CD8-positive, alpha-beta memory T cell (primary cell): ENCODE measurements at regions not wholly inside any gene's neighbourhood (a gene's known extent, or its start where the extent isn't known, plus 50 kb on each side); places are given as distances from the start of the nearest gene placed in this dataset.

Source experiments
- CTCF ChIA-PET: fragments of 350-600 bp; sonication (Branson Sonifier 250); formaldehyde crosslinking; loops from one replicate; lab custom pipeline; 2021; ENCODE audit warnings: antibody characterized with exemption; lab: Charles Lee
- POLR2A ChIA-PET: fragments of 350-600 bp; sonication (Branson Sonifier 250); formaldehyde crosslinking; loops from one replicate; lab custom pipeline; 2021; ENCODE audit warnings: antibody characterized with exemption; lab: Charles Lee
- DNase-seq, 5 donors: peaks; one replicate each; pipeline versions ENCODE4 v3.0.0 to v3.0.0-alpha.2; 2020 to 2022; ENCODE audit warnings: mixed read lengths in 1 of 5
- H3K27ac ChIP-seq: one replicate; pipeline ENCODE4 v1.7.0; 2013; ENCODE audit warnings: low read depth, mild to moderate bottlenecking, low read length, moderate library complexity
- H3K27me3 ChIP-seq: 2 replicates; pipeline ENCODE4 v1.7.0; 2013; ENCODE audit warnings: low read length, mild to moderate bottlenecking; ENCODE audit not compliant: insufficient read depth, poor library complexity, severe bottlenecking
- H3K36me3 ChIP-seq: 2 replicates; pipeline ENCODE4 v1.7.0; 2013; ENCODE audit warnings: mild to moderate bottlenecking, low read length, moderate library complexity; ENCODE audit not compliant: insufficient read depth
- H3K4me1 ChIP-seq: 2 replicates; pipeline ENCODE4 v1.7.0; 2013; ENCODE audit warnings: mild to moderate bottlenecking, low read length, moderate library complexity; ENCODE audit not compliant: insufficient read depth
- H3K4me3 ChIP-seq: 2 replicates; pipeline ENCODE4 v1.7.0; 2013; ENCODE audit warnings: mild to moderate bottlenecking, low read length
- H3K9me3 ChIP-seq: 2 replicates; pipeline ENCODE4 v1.7.0; 2013; ENCODE audit warnings: mild to moderate bottlenecking, low read length
- H3K27ac Mint-ChIP-seq, 8 donors: one replicate each; pipeline ENCODE4 v1.8.0; 2020 to 2021; ENCODE audit warnings: mixed read lengths in 8 of 8, mild to moderate bottlenecking in 6 of 8, inconsistent platforms in 3 of 8, moderate library complexity in 3 of 8
- H3K27me3 Mint-ChIP-seq, 2 donors: one replicate each; pipeline ENCODE4 v1.8.0; 2020 to 2021; ENCODE audit warnings: mixed read lengths in 2 of 2, mild to moderate bottlenecking in 1 of 2, moderate library complexity in 1 of 2
- H3K36me3 Mint-ChIP-seq, 3 donors: one replicate each; pipeline ENCODE4 v1.8.0; 2020 to 2021; ENCODE audit warnings: mixed read lengths in 3 of 3, inconsistent platforms in 1 of 3, mild to moderate bottlenecking in 1 of 3
- H3K4me1 Mint-ChIP-seq, 3 donors: one replicate each; pipeline ENCODE4 v1.8.0; 2020 to 2021; ENCODE audit warnings: mixed read lengths in 3 of 3, inconsistent platforms in 1 of 3, mild to moderate bottlenecking in 1 of 3
- H3K4me3 Mint-ChIP-seq, 7 donors: one replicate each; pipeline ENCODE4 v1.8.0; 2020 to 2021; ENCODE audit warnings: mixed read lengths in 7 of 7, mild to moderate bottlenecking in 6 of 7, moderate library complexity in 4 of 7, inconsistent platforms in 2 of 7
- H3K9me3 Mint-ChIP-seq, 5 donors: one replicate each; pipeline ENCODE4 v1.8.0; 2020 to 2022; ENCODE audit warnings: mixed read lengths in 5 of 5, mild to moderate bottlenecking in 3 of 5, moderate library complexity in 2 of 5, inconsistent platforms in 1 of 5

DNA sequence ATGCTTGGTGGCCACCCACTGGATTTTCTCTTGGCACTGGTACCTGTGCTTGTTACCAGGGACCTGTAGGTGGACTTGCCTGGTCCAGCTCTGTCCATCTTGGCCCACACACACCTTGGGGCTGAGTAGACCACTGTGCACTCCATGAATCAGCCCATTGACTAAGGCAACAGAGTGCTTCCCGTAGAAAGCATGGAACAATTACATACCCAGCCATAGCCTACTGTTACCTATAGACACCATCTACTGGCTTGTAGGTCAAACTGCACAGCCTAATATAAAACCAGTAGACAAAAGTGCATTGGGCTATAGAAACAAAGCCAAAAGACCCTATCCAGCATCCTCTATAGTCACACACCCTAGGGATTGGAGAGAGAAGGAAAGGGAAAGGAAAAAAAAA lies 378.9 kb downstream of the OTOL1 start:
- Histone ChIP-seq H3K9me3 (no peaks in the 10 kb centered on the region), H3K27me3 (no peaks in the 10 kb centered on the region), H3K4me1 (no peaks in the 10 kb centered on the region), H3K4me3 (no peak overlapping the region), H3K36me3 (no peaks in the 10 kb centered on the region), H3K27ac (no peak overlapping the region)
- H3K4me3 Mint-ChIP-seq = no peak overlapping the region
- H3K4me1 Mint-ChIP-seq = no peaks in the 10 kb centered on the region
- no peak for DNase-seq
- no peaks in the 10 kb centered on the region for H3K27me3 Mint-ChIP-seq
- H3K36me3 Mint-ChIP-seq = no peaks in the 10 kb centered on the region
- H3K27ac Mint-ChIP-seq = no peak overlapping the region
- H3K9me3 Mint-ChIP-seq = peaks cover 3 to 22% (median 11%) of the 10 kb centered on the region in 5 donors
- ChIA-PET CTCF (no interaction called here), POLR2A (no interaction called here)

DNA sequence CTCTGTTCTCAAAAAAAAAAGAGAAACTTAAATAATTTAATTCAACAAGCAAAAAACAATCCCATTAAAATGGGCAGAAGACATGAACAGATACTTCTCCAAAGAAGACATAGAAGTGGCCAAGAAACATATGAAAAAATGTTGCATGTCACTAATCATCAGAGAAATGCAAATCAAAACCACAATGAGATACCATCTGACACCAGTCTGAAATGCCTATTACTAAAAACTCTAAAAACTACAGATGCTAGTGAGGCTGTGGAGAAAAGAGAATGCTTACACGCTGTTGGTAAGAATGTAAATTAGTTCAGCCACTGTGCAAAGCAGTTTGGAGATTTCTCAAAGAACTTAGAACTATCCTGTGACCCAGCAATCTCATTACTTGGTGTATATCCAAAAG lies 382.9 kb downstream of the OTOL1 start:
- no peak overlapping the region for H3K27ac ChIP-seq
- DNase-seq = no peak
- no peaks in the 10 kb centered on the region for H3K27me3 ChIP-seq
- no peaks in the 10 kb centered on the region for H3K9me3 ChIP-seq
- ChIA-PET CTCF (no interaction called here), POLR2A (no interaction called here)
- no peaks in the 10 kb centered on the region for H3K4me1 ChIP-seq
- Mint-ChIP-seq H3K9me3 (peaks cover 4 to 23% (median 16%) of the 10 kb centered on the region in 5 donors), H3K36me3 (no peaks in the 10 kb centered on the region), H3K27me3 (no peaks in the 10 kb centered on the region), H3K4me1 (no peaks in the 10 kb centered on the region), H3K4me3 (no peak overlapping the region), H3K27ac (no peak overlapping the region)
- H3K36me3 ChIP-seq = no peaks in the 10 kb centered on the region
- H3K4me3 ChIP-seq = no peak overlapping the region

DNA sequence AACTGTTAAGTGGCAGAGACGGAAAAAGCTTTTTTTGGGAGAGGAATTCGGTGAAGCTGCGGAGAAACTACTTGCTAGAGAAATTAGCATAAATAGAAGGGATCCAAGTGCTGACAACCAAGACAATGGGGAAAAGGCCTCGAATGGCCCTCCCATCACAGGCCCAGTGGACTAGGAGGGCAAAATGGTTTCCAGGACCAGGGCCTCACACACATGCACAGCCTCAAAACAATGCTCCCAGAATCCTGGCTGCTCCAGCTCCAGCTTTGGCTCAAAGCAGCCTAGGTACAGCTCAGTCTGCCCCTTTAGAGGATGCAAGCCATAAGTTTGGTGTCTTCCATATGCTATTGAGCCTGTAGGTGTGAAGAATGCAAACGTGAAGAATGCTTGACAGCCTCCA lies 388.2 kb downstream of the OTOL1 start:
- Histone ChIP-seq H3K4me3 (no peak overlapping the region), H3K36me3 (no peaks in the 10 kb centered on the region), H3K9me3 (no peaks in the 10 kb centered on the region), H3K27ac (no peak overlapping the region), H3K4me1 (no peaks in the 10 kb centered on the region), H3K27me3 (no peaks in the 10 kb centered on the region)
- DNase-seq = no peak
- Mint-ChIP-seq H3K36me3 (no peaks in the 10 kb centered on the region), H3K27ac (no peak overlapping the region), H3K4me3 (no peak overlapping the region), H3K4me1 (no peaks in the 10 kb centered on the region), H3K27me3 (no peaks in the 10 kb centered on the region), H3K9me3 (peaks cover 5 to 28% (median 14%) of the 10 kb centered on the region in 5 donors)
- ChIA-PET POLR2A (no interaction called here), CTCF (no interaction called here)

GRCh38 chr3:161890147-161890625 lies 393.6 kb downstream of the OTOL1 start:
- Histone ChIP-seq H3K9me3 (no peaks in the 10 kb centered on the region), H3K27ac (no peak overlapping the region), H3K27me3 (no peaks in the 10 kb centered on the region), H3K36me3 (no peaks in the 10 kb centered on the region), H3K4me3 (no peak overlapping the region), H3K4me1 (no peaks in the 10 kb centered on the region)
- H3K9me3 Mint-ChIP-seq = peaks cover 4 to 21% (median 13%) of the 10 kb centered on the region in 5 donors
- no peak for DNase-seq
- peak overlapping the region in 1 of 8 donors; percentile 58 for H3K27ac Mint-ChIP-seq
- ChIA-PET CTCF (no interaction called here), POLR2A (no interaction called here)
- no peaks in the 10 kb centered on the region for H3K4me1 Mint-ChIP-seq
- H3K36me3 Mint-ChIP-seq = no peaks in the 10 kb centered on the region
- no peak overlapping the region for H3K4me3 Mint-ChIP-seq
- H3K27me3 Mint-ChIP-seq = no peaks in the 10 kb centered on the region

GRCh38 chr3:161893972-161894371 lies 397.4 kb downstream of the OTOL1 start:
- H3K27ac ChIP-seq = no peak overlapping the region
- Mint-ChIP-seq H3K4me3 (no peak overlapping the region), H3K4me1 (no peaks in the 10 kb centered on the region), H3K9me3 (peaks cover 3 to 18% (median 5%) of the 10 kb centered on the region in 5 donors), H3K27me3 (no peaks in the 10 kb centered on the region), H3K36me3 (no peaks in the 10 kb centered on the region), H3K27ac (no peak overlapping the region)
- POLR2A ChIA-PET = no interaction called here
- no peaks in the 10 kb centered on the region for H3K27me3 ChIP-seq
- H3K36me3 ChIP-seq = no peaks in the 10 kb centered on the region
- H3K9me3 ChIP-seq = no peaks in the 10 kb centered on the region
- CTCF ChIA-PET = no interaction called here
- DNase-seq = no peak
- no peaks in the 10 kb centered on the region for H3K4me1 ChIP-seq
- H3K4me3 ChIP-seq = no peak overlapping the region

DNA sequence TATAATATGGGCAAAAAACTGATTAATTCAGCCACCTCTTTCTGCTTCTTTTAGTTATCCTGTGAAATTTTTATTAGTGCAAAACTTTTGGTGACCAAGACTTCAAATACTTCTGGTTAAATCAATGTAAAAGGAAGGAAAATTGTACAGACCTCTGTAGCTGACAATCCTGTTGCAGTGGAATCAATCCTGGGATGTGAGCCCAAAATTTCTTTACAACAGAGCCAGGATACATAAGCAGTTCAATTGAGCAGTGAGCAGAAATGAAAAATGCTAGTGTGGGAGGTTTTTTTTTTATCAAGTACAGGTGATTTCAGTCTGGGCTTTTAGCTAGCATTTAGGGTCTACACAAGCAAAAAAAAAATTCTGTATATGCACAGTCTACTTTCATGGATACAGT lies 398.0 kb downstream of the OTOL1 start:
- Mint-ChIP-seq H3K27ac (no peak overlapping the region), H3K4me3 (no peak overlapping the region), H3K9me3 (peaks cover 3 to 18% (median 7%) of the 10 kb centered on the region in 5 donors), H3K27me3 (no peaks in the 10 kb centered on the region), H3K4me1 (no peaks in the 10 kb centered on the region), H3K36me3 (no peaks in the 10 kb centered on the region)
- POLR2A ChIA-PET = no interaction called here
- DNase-seq = no peak
- CTCF ChIA-PET = no interaction called here
- Histone ChIP-seq H3K4me3 (no peak overlapping the region), H3K4me1 (no peaks in the 10 kb centered on the region), H3K27me3 (no peaks in the 10 kb centered on the region), H3K36me3 (no peaks in the 10 kb centered on the region), H3K9me3 (no peaks in the 10 kb centered on the region), H3K27ac (no peak overlapping the region)

GRCh38 chr3:161905520-161906132 lies 409.0 kb downstream of the OTOL1 start:
- no peaks in the 10 kb centered on the region for H3K36me3 Mint-ChIP-seq
- DNase-seq = no peak
- no peak overlapping the region for H3K4me3 ChIP-seq
- CTCF ChIA-PET = no interaction called here
- H3K27ac ChIP-seq = no peak overlapping the region
- no peaks in the 10 kb centered on the region for H3K4me1 ChIP-seq
- H3K27me3 ChIP-seq = no peaks in the 10 kb centered on the region
- H3K27me3 Mint-ChIP-seq = no peaks in the 10 kb centered on the region
- H3K9me3 ChIP-seq = no peaks in the 10 kb centered on the region
- H3K27ac Mint-ChIP-seq = no peak overlapping the region
- H3K4me1 Mint-ChIP-seq = no peaks in the 10 kb centered on the region
- H3K36me3 ChIP-seq = no peaks in the 10 kb centered on the region
- H3K9me3 Mint-ChIP-seq = peaks cover 0 to 24% (median 6%) of the 10 kb centered on the region in 5 donors
- POLR2A ChIA-PET = no interaction called here
- H3K4me3 Mint-ChIP-seq = no peak overlapping the region

- H3K9me3 Mint-ChIP-seq = peaks cover 0 to 19% (median 7%) of the 10 kb centered on the region in 5 donors
- ChIA-PET CTCF (no interaction called here), POLR2A (no interaction called here)
- DNase-seq = no peak
- Histone ChIP-seq H3K27ac (no peak overlapping the region), H3K27me3 (no peaks in the 10 kb centered on the region), H3K4me1 (no peaks in the 10 kb centered on the region), H3K36me3 (no peaks in the 10 kb centered on the region), H3K4me3 (no peak overlapping the region), H3K9me3 (no peaks in the 10 kb centered on the region)
- no peak overlapping the region for H3K27ac Mint-ChIP-seq
- H3K4me3 Mint-ChIP-seq = no peak overlapping the region
- H3K36me3 Mint-ChIP-seq = no peaks in the 10 kb centered on the region
- H3K4me1 Mint-ChIP-seq = no peaks in the 10 kb centered on the region
- no peaks in the 10 kb centered on the region for H3K27me3 Mint-ChIP-seq
Measured at GRCh38 chr3:161913786-161914389, 417.3 kb downstream of the OTOL1 start.
